ENCODE measurements at regions not wholly inside any gene's neighbourhood (a gene's known extent, or its start where the extent isn't known, plus 50 kb on each side); places are given as distances from the start of the nearest gene placed in this dataset.
"Not testable (repeated sequence)": the region's sequence is repeated elsewhere in the genome, so short reads cannot be mapped to it uniquely, and the experiment has no call there.

DNA sequence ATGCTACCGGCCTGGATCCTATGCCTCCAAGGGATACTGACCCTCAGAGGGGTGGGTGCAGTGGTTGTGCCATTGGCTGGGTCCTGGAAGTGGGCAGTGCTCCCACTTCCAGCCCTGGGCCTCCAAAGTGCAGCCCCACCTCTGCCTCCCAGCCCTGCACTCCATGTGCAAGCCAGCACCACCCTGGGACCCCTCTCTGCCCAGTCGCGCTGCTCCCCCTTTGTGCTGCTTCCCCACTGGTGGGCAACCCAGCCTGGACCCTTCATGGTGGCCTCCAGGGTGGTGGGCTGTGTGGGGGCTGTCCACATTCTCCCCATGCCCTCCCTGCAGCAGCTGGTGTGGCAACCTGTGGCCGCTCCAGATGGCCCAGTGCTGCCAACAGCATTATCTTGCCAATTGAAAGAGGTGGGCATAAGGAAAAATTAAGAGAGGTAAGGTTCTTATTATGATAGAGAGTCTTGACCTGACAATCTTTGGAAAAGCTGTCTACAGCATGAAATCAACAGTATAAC is 309.7 kb downstream of the GUCY2F start:
- Histone ChIP-seq H3K4me1 (ENCODE audit: insufficient read depth, low read length, poor library complexity, severe bottlenecking) (no peaks in the 10 kb centered on the region), H3K36me3 (ENCODE audit: insufficient read depth, low read length, poor library complexity, severe bottlenecking) (no peaks in the 10 kb centered on the region), H3K9me3 (ENCODE audit: low read depth, low read length, poor library complexity, severe bottlenecking) (no peaks in the 10 kb centered on the region), H3K4me3 (ENCODE audit: low read depth, low read length, poor library complexity, severe bottlenecking) (no peak overlapping the region), H3K27ac (ENCODE audit: low read depth, low read length, poor library complexity, severe bottlenecking) (no peak overlapping the region), H3K27me3 (replicated peaks; ENCODE audit: insufficient read depth, low read depth, low read length, poor library complexity) (no peaks in the 10 kb centered on the region)
- intact Hi-C loops (cut with micrococcal nuclease; ENCODE audit: unreplicated experiment), result no loop called here
- CTCF ChIA-PET, result no interaction called here
- TF ChIP-seq CTCF (conservative IDR thresholded peaks at IDR 0.05; ENCODE audit: low read depth, low read length), result no peak
- no peak for TF ChIP-seq EZH2 (IDR thresholded peaks at IDR 0.05; ENCODE audit: borderline replicate concordance, low read depth, low read length, poor library complexity, severe bottlenecking)
- POLR2A ChIA-PET (ENCODE audit: low non-redundant PET), result no interaction called here
- BruUV-seq (replicated peaks), result no TSS peak
- DNase-seq (ENCODE audit: low spot score), result no peak

- POLR2A ChIA-PET (ENCODE audit: low non-redundant PET), result no interaction called here
- peaks cover 17% of the 10 kb centered on the region for H3K9me3 ChIP-seq (ENCODE audit: low read depth, low read length, poor library complexity, severe bottlenecking)
- H3K4me3 ChIP-seq (ENCODE audit: low read depth, low read length, poor library complexity, severe bottlenecking), result no peak overlapping the region
- intact Hi-C loops (cut with micrococcal nuclease; ENCODE audit: unreplicated experiment), result no loop called here
- H3K36me3 ChIP-seq (ENCODE audit: insufficient read depth, low read length, poor library complexity, severe bottlenecking), result no peaks in the 10 kb centered on the region
- TF ChIP-seq EZH2 (IDR thresholded peaks at IDR 0.05; ENCODE audit: borderline replicate concordance, low read depth, low read length, poor library complexity, severe bottlenecking), result no peak
- no peak for TF ChIP-seq CTCF (conservative IDR thresholded peaks at IDR 0.05; ENCODE audit: low read depth, low read length)
- CTCF ChIA-PET, result no interaction called here
- no peaks in the 10 kb centered on the region for H3K27me3 ChIP-seq (replicated peaks; ENCODE audit: insufficient read depth, low read depth, low read length, poor library complexity)
- DNase-seq (ENCODE audit: low spot score), result no peak
- no peaks in the 10 kb centered on the region for H3K4me1 ChIP-seq (ENCODE audit: insufficient read depth, low read length, poor library complexity, severe bottlenecking)
- no TSS peak for BruUV-seq (replicated peaks)
- H3K27ac ChIP-seq (ENCODE audit: low read depth, low read length, poor library complexity, severe bottlenecking), result no peak overlapping the region
These were observed 326.7 kb downstream of the GUCY2F start for GRCh38 chrX:109155161-109155560.

- POLR2A ChIA-PET (ENCODE audit: low non-redundant PET); H3K4me3 ChIP-seq (ENCODE audit: low read depth, low read length, poor library complexity, severe bottlenecking); H3K27me3 ChIP-seq (replicated peaks; ENCODE audit: insufficient read depth, low read depth, low read length, poor library complexity); H3K36me3 ChIP-seq (ENCODE audit: insufficient read depth, low read length, poor library complexity, severe bottlenecking); H3K27ac ChIP-seq (ENCODE audit: low read depth, low read length, poor library complexity, severe bottlenecking); H3K4me1 ChIP-seq (ENCODE audit: insufficient read depth, low read length, poor library complexity, severe bottlenecking); DNase-seq (ENCODE audit: low spot score); H3K9me3 ChIP-seq (ENCODE audit: low read depth, low read length, poor library complexity, severe bottlenecking); intact Hi-C loops (cut with micrococcal nuclease; ENCODE audit: unreplicated experiment); BruUV-seq (replicated peaks); CTCF ChIA-PET: not testable (repeated sequence)
These were observed 337.7 kb downstream of the GUCY2F start for GRCh38 chrX:109144173-109144572.

DNA sequence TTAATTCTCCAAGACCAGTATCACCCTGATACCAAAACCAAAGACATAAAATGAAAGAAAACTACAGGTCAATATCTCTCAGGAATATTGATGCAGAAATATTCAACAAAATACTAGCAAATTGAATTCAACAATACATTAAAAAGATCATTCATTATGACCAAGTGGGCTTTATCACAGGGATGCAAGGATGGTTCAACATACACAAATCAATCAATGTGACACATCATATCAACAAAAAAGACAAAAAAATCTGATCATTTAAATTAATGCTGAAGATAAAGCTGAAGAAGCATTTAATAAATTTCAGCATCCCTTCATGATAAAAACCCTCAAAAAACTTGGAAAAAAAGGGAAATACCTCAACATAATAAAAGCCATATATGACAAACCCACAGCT is 341.4 kb downstream of the GUCY2F start:
- CTCF ChIA-PET, result no interaction called here

More for the DNA sequence above, 341.4 kb downstream of the GUCY2F start:
- DNase-seq (ENCODE audit: low spot score), result no peak
- intact Hi-C loops (cut with micrococcal nuclease; ENCODE audit: unreplicated experiment), result no loop called here
- Histone ChIP-seq H3K36me3 (ENCODE audit: insufficient read depth, low read length, poor library complexity, severe bottlenecking) (no peaks in the 10 kb centered on the region), H3K4me3 (ENCODE audit: low read depth, low read length, poor library complexity, severe bottlenecking) (no peak overlapping the region), H3K9me3 (ENCODE audit: low read depth, low read length, poor library complexity, severe bottlenecking) (peaks cover 12% of the 10 kb centered on the region), H3K27me3 (replicated peaks; ENCODE audit: insufficient read depth, low read depth, low read length, poor library complexity) (no peaks in the 10 kb centered on the region), H3K4me1 (ENCODE audit: insufficient read depth, low read length, poor library complexity, severe bottlenecking) (no peaks in the 10 kb centered on the region), H3K27ac (ENCODE audit: low read depth, low read length, poor library complexity, severe bottlenecking) (no peak overlapping the region)
- POLR2A ChIA-PET (ENCODE audit: low non-redundant PET), result no interaction called here
- BruUV-seq (replicated peaks), result no TSS peak
- no peak for TF ChIP-seq EZH2 (IDR thresholded peaks at IDR 0.05; ENCODE audit: borderline replicate concordance, low read depth, low read length, poor library complexity, severe bottlenecking)
- no peak for TF ChIP-seq CTCF (conservative IDR thresholded peaks at IDR 0.05; ENCODE audit: low read depth, low read length)
